ENCODE measurements at regions not wholly inside any gene's neighbourhood (a gene's known extent, or its start where the extent isn't known, plus 50 kb on each side); places are given as distances from the start of the nearest gene placed in this dataset.

DNA sequence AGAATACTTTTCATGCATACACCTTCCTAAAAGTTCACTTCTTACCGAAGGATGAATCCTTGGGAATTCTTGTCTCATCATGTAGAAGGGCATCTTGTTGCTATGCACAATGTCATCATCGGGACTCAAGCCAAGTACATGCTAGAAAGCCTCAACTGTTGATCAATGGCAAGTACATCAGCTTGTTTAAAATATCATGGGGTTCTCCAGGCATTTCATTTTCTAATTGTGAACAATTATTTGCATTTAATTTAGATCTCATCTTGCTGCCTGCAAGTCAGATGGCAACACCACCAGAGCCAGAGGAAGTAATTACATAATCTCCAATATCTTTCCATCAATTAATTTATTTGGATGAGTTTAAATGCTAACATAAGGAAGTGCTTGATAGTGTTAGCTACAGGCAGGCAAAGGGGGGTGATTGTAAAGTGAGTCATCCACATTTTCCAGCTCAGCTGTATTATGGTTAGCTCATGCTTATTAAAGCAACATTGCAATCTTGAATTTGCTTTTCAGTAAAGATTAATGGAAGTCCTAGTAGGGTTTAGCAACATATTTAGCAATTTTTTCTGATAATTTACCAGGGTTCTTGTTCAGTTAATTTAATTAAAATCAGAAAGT, 356.5 kb downstream of the CBLL2 start:
- no peaks in the 10 kb centered on the region for H3K36me3 ChIP-seq (ENCODE audit: control insufficient read depth, insufficient read depth, low read length)
- H3K79me2 ChIP-seq (ENCODE audit: control insufficient read depth, insufficient read depth, low read length): no peaks in the 10 kb centered on the region
- H3K27me3 ChIP-seq (ENCODE audit: control insufficient read depth, insufficient read depth, low read length): no peaks in the 10 kb centered on the region
- H2AFZ ChIP-seq (ENCODE audit: low read length): no peak overlapping the region
- no peaks in the 10 kb centered on the region for H3K4me1 ChIP-seq (ENCODE audit: control insufficient read depth, extremely low read depth, insufficient read depth, low read length)
- no peak overlapping the region for H3K27ac ChIP-seq (ENCODE audit: insufficient read depth, low read length)
- no peak overlapping the region for H3K4me3 ChIP-seq (replicated peaks in 1 of 4; ENCODE audit: control extremely low read depth in 1 of 4, insufficient read depth in 1 of 4, low read depth in 3 of 4, low read length in 4 of 4)
- H3K4me2 ChIP-seq (ENCODE audit: extremely low read depth, insufficient read depth, low read length): no peak overlapping the region
- DNase-seq (ENCODE audit: low read depth in 2 of 2): peak; percentile 80 to 82
- H3K9me3 ChIP-seq (ENCODE audit: control insufficient read depth, insufficient read depth, low read depth, low read length): no peaks in the 10 kb centered on the region
- no peaks in the 10 kb centered on the region for H4K20me1 ChIP-seq (ENCODE audit: control insufficient read depth, extremely low read depth, insufficient read depth, low read length)
- TF ChIP-seq, protein P1, sequence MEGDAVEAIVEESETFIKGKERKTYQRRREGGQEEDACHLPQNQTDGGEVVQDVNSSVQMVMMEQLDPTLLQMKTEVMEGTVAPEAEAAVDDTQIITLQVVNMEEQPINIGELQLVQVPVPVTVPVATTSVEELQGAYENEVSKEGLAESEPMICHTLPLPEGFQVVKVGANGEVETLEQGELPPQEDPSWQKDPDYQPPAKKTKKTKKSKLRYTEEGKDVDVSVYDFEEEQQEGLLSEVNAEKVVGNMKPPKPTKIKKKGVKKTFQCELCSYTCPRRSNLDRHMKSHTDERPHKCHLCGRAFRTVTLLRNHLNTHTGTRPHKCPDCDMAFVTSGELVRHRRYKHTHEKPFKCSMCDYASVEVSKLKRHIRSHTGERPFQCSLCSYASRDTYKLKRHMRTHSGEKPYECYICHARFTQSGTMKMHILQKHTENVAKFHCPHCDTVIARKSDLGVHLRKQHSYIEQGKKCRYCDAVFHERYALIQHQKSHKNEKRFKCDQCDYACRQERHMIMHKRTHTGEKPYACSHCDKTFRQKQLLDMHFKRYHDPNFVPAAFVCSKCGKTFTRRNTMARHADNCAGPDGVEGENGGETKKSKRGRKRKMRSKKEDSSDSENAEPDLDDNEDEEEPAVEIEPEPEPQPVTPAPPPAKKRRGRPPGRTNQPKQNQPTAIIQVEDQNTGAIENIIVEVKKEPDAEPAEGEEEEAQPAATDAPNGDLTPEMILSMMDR (conservative IDR thresholded peaks at IDR 0.05 in 1 of 2, IDR thresholded peaks at IDR 0.05 in 1 of 2; ENCODE audit: low read depth in 1 of 2, low read length in 2 of 2): no peak
- no peak overlapping the region for H3K9ac ChIP-seq (ENCODE audit: insufficient read depth, low read length)

DNA sequence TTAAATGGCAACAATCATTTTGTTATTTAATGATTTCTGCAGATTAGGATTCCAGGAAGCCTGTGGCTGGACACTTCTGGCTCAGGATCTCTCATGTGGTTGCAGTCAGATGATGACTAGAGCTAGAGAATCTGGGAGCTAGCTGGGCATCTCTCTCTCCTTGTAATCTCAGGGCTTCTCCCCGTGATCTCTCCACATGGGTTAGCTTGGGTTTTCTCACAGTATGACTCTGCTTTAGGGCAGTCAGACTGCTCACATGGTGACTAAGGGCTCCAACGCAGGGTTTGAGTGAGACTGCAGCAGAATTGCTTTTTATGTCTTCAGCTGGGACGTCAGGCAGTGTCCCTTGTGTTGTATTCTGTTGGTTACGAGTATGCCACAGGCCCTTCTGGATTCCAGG, 361.4 kb downstream of the CBLL2 start:
- Histone ChIP-seq H3K9me3 (ENCODE audit: control insufficient read depth, insufficient read depth, low read depth, low read length) (no peaks in the 10 kb centered on the region), H3K27ac (ENCODE audit: insufficient read depth, low read length) (no peak overlapping the region), H3K36me3 (ENCODE audit: control insufficient read depth, insufficient read depth, low read length) (no peaks in the 10 kb centered on the region), H3K4me3 (replicated peaks in 1 of 4; ENCODE audit: control extremely low read depth in 1 of 4, insufficient read depth in 1 of 4, low read depth in 3 of 4, low read length in 4 of 4) (no peak overlapping the region), H3K27me3 (ENCODE audit: control insufficient read depth, insufficient read depth, low read length) (no peaks in the 10 kb centered on the region), H2AFZ (ENCODE audit: low read length) (no peak overlapping the region), H3K4me1 (ENCODE audit: control insufficient read depth, extremely low read depth, insufficient read depth, low read length) (no peaks in the 10 kb centered on the region), H4K20me1 (ENCODE audit: control insufficient read depth, extremely low read depth, insufficient read depth, low read length) (no peaks in the 10 kb centered on the region), H3K79me2 (ENCODE audit: control insufficient read depth, insufficient read depth, low read length) (no peaks in the 10 kb centered on the region), H3K4me2 (ENCODE audit: extremely low read depth, insufficient read depth, low read length) (no peak overlapping the region), H3K9ac (ENCODE audit: insufficient read depth, low read length) (no peak overlapping the region)
- no peak for TF ChIP-seq EZH2 (IDR thresholded peaks at IDR 0.05; ENCODE audit: low read length, missing control alignments)
- TF ChIP-seq, protein P1 (conservative IDR thresholded peaks at IDR 0.05 in 1 of 2, IDR thresholded peaks at IDR 0.05 in 1 of 2; ENCODE audit: low read depth in 1 of 2, low read length in 2 of 2): no peak
- DNase-seq (ENCODE audit: low read depth in 2 of 2): peak; percentile 11 to 87

DNA sequence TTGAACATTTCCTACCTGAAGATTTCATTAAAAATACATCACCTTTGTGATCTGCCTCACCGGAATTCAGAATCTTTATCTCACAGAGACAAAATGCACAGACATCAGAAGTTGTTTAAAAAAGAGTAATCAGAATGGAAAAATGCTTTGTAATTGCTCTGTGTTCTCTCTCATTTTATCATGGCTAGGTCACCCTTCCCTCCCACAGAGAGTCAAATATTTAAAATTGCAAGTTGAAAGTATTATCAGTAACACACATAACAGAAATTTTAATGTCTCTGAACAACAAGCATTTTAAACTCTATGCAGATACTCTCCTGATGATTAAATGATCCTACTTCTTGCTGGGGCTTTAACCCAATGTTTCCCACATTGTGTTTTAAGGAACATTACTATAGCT, 362.0 kb downstream of the CBLL2 start:
- H3K4me2 ChIP-seq (ENCODE audit: extremely low read depth, insufficient read depth, low read length): no peak overlapping the region
- no peaks in the 10 kb centered on the region for H3K4me1 ChIP-seq (ENCODE audit: control insufficient read depth, extremely low read depth, insufficient read depth, low read length)
- DNase-seq (ENCODE audit: low read depth in 2 of 2): peak in 1 of 2 donors; percentile 61
- H3K27me3 ChIP-seq (ENCODE audit: control insufficient read depth, insufficient read depth, low read length): no peaks in the 10 kb centered on the region
- no peaks in the 10 kb centered on the region for H4K20me1 ChIP-seq (ENCODE audit: control insufficient read depth, extremely low read depth, insufficient read depth, low read length)
- H3K9ac ChIP-seq (ENCODE audit: insufficient read depth, low read length): no peak overlapping the region
- H3K9me3 ChIP-seq (ENCODE audit: control insufficient read depth, insufficient read depth, low read depth, low read length): no peaks in the 10 kb centered on the region
- H3K27ac ChIP-seq (ENCODE audit: insufficient read depth, low read length): no peak overlapping the region
- no peak overlapping the region for H2AFZ ChIP-seq (ENCODE audit: low read length)
- no peaks in the 10 kb centered on the region for H3K79me2 ChIP-seq (ENCODE audit: control insufficient read depth, insufficient read depth, low read length)
- no peak overlapping the region for H3K4me3 ChIP-seq (replicated peaks in 1 of 4; ENCODE audit: control extremely low read depth in 1 of 4, insufficient read depth in 1 of 4, low read depth in 3 of 4, low read length in 4 of 4)
- no peaks in the 10 kb centered on the region for H3K36me3 ChIP-seq (ENCODE audit: control insufficient read depth, insufficient read depth, low read length)
- TF ChIP-seq EZH2 (IDR thresholded peaks at IDR 0.05; ENCODE audit: low read length, missing control alignments): no peak
- TF ChIP-seq, protein P1 (conservative IDR thresholded peaks at IDR 0.05 in 1 of 2, IDR thresholded peaks at IDR 0.05 in 1 of 2; ENCODE audit: low read depth in 1 of 2, low read length in 2 of 2): no peak

All from fibroblast of lung (primary cell).